ENCODE measurements at regions not wholly inside any gene's neighbourhood (a gene's known extent, or its start where the extent isn't known, plus 50 kb on each side); places are given as distances from the start of the nearest gene placed in this dataset.
A peak's percentile ranks its signal among the peaks of the same experiment; 100 is the strongest.

GRCh38 chr18:29087616-29088246, 910.8 kb upstream of the CDH2 start:
- TF ChIP-seq EZH2phosphoT487 (IDR thresholded peaks at IDR 0.05) (no peak), EZH2 (IDR thresholded peaks at IDR 0.05) (no peak), CTCF (IDR thresholded peaks at IDR 0.05) (no peak)
- no peak for DNase-seq (ENCODE audit: low spot score)
- H3K4me1 Mint-ChIP-seq: peaks cover 7% of the 10 kb centered on the region
- Histone ChIP-seq H4K20me1 (ENCODE audit: low read depth) (no peaks in the 10 kb centered on the region), H3K4me3 (no peak overlapping the region), H3K27me3 (no peaks in the 10 kb centered on the region), H3K27ac (no peak overlapping the region), H3K4me2 (no peak overlapping the region), H3K36me3 (no peaks in the 10 kb centered on the region), H3K79me2 (ENCODE audit: low read depth) (no peaks in the 10 kb centered on the region), H3F3A (ENCODE audit: low read depth) (peaks cover 14% of the 10 kb centered on the region), H3K4me1 (peaks cover 25% of the 10 kb centered on the region), H3K9me3 (ENCODE audit: low read depth) (no peaks in the 10 kb centered on the region), H2AFZ (replicated peaks) (no peak overlapping the region), H3K9ac (no peak overlapping the region)
- no peak overlapping the region for H3K27ac Mint-ChIP-seq
- H3K27me3 Mint-ChIP-seq (ENCODE audit: insufficient read depth, low read depth): no peaks in the 10 kb centered on the region
- no peaks in the 10 kb centered on the region for H3K9me3 Mint-ChIP-seq
- H3K36me3 Mint-ChIP-seq: no peaks in the 10 kb centered on the region
- no peak overlapping the region for H3K4me3 Mint-ChIP-seq

DNA sequence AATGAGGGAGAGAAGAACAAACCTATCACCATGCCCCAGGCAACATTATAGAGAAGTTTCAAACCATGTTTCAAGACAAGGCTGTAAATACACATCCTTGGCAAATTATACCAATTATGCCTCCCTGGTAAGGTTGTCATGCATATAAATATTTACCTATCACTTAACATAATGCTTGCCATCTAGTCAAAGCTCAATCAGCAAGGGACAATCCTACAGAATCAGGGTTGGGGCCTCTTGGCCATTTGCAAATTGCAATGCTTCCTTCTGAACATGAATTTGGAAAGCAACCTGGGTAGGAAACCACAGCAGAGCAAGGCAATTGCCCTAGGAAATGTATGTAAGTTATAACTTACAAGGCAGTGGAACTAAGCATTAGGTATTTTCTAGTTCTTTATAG, 907.2 kb upstream of the CDH2 start:
- no peaks in the 10 kb centered on the region for H3K9me3 ChIP-seq (ENCODE audit: low read depth)
- Mint-ChIP-seq H3K27me3 (ENCODE audit: insufficient read depth, low read depth) (no peaks in the 10 kb centered on the region), H3K4me1 (peaks cover 14% of the 10 kb centered on the region), H3K9me3 (no peaks in the 10 kb centered on the region), H3K36me3 (no peaks in the 10 kb centered on the region), H3K27ac (no peak overlapping the region), H3K4me3 (no peak overlapping the region)
- H3K9ac ChIP-seq: no peak overlapping the region
- no peak overlapping the region for H3K4me3 ChIP-seq
- TF ChIP-seq EZH2 (IDR thresholded peaks at IDR 0.05) (no peak), CTCF (IDR thresholded peaks at IDR 0.05) (no peak), EZH2phosphoT487 (IDR thresholded peaks at IDR 0.05) (no peak)
- no peak for DNase-seq (ENCODE audit: low spot score)
- peak overlapping the region; percentile 13 for H3K4me2 ChIP-seq
- no peaks in the 10 kb centered on the region for H4K20me1 ChIP-seq (ENCODE audit: low read depth)
- peaks cover 46% of the 10 kb centered on the region for H3K4me1 ChIP-seq
- no peaks in the 10 kb centered on the region for H3K36me3 ChIP-seq
- no peak overlapping the region for H2AFZ ChIP-seq (replicated peaks)
- no peaks in the 10 kb centered on the region for H3K79me2 ChIP-seq (ENCODE audit: low read depth)
- H3K27ac ChIP-seq: peak overlapping the region; percentile 44
- H3F3A ChIP-seq (ENCODE audit: low read depth): peaks cover 23% of the 10 kb centered on the region
- H3K27me3 ChIP-seq: no peaks in the 10 kb centered on the region

GRCh38 chr18:29083545-29083944, 906.6 kb upstream of the CDH2 start:
- H3K4me1 Mint-ChIP-seq: peaks cover 14% of the 10 kb centered on the region
- Histone ChIP-seq H3K4me2 (peak overlapping the region; percentile 13), H3K9ac (no peak overlapping the region), H3K9me3 (ENCODE audit: low read depth) (no peaks in the 10 kb centered on the region), H2AFZ (replicated peaks) (no peak overlapping the region), H3K36me3 (no peaks in the 10 kb centered on the region), H3K27me3 (no peaks in the 10 kb centered on the region), H3K4me3 (no peak overlapping the region), H3K27ac (no peak overlapping the region), H3K79me2 (ENCODE audit: low read depth) (no peaks in the 10 kb centered on the region), H3K4me1 (peaks cover 46% of the 10 kb centered on the region), H3F3A (ENCODE audit: low read depth) (peaks cover 23% of the 10 kb centered on the region), H4K20me1 (ENCODE audit: low read depth) (no peaks in the 10 kb centered on the region)
- no peaks in the 10 kb centered on the region for H3K9me3 Mint-ChIP-seq
- H3K27ac Mint-ChIP-seq: no peak overlapping the region
- no peak overlapping the region for H3K4me3 Mint-ChIP-seq
- DNase-seq (ENCODE audit: low spot score): peak; percentile 27
- H3K36me3 Mint-ChIP-seq: no peaks in the 10 kb centered on the region
- TF ChIP-seq EZH2 (IDR thresholded peaks at IDR 0.05) (no peak), CTCF (IDR thresholded peaks at IDR 0.05) (no peak), EZH2phosphoT487 (IDR thresholded peaks at IDR 0.05) (no peak)
- no peaks in the 10 kb centered on the region for H3K27me3 Mint-ChIP-seq (ENCODE audit: insufficient read depth, low read depth)
